G401.6 (cell line): ENCODE measurements at regions not wholly inside any gene's neighbourhood (a gene's known extent, or its start where the extent isn't known, plus 50 kb on each side); places are given as distances from the start of the nearest gene placed in this dataset.
"Not testable (repeated sequence)": the region's sequence is repeated elsewhere in the genome, so short reads cannot be mapped to it uniquely, and the experiment has no call there.

Experiments used
- FAIRE-seq: peaks from 2 replicates; lab custom pipeline; 2012; peaks lifted over from hg19 to GRCh38; lab: Jason Lieb, UNC

GRCh38 chr12:23185346-23185745 lies 560.4 kb downstream of the ETNK1 start:
- no peak for FAIRE-seq

- FAIRE-seq: no peak
Measured at GRCh38 chr12:23186950-23187349, 562.0 kb downstream of the ETNK1 start.

- FAIRE-seq: no peak
Measured at GRCh38 chr12:23193552-23193951, 568.6 kb downstream of the ETNK1 start.

- no peak for FAIRE-seq
Measured at GRCh38 chr12:23197266-23197665, 572.3 kb downstream of the ETNK1 start.

- no peak for FAIRE-seq
Measured at GRCh38 chr12:23202728-23203127, 577.8 kb downstream of the ETNK1 start.

GRCh38 chr12:23204933-23205778 lies 580.2 kb downstream of the ETNK1 start:
- peak; percentile 15 for FAIRE-seq

GRCh38 chr12:23209793-23210192 lies 584.8 kb downstream of the ETNK1 start:
- FAIRE-seq: no peak

- no peak for FAIRE-seq
Measured at GRCh38 chr12:23210573-23210972, 585.6 kb downstream of the ETNK1 start.

- FAIRE-seq: no peak
Measured at GRCh38 chr12:23211384-23212320, 586.7 kb downstream of the ETNK1 start.

GRCh38 chr12:23217158-23217557 lies 592.2 kb downstream of the ETNK1 start:
- FAIRE-seq: no peak

GRCh38 chr12:23217667-23218066 lies 592.7 kb downstream of the ETNK1 start:
- no peak for FAIRE-seq

GRCh38 chr12:23221066-23221465 lies 596.1 kb downstream of the ETNK1 start:
- no peak for FAIRE-seq

- no peak for FAIRE-seq
Measured at GRCh38 chr12:23221926-23222325, 597.0 kb downstream of the ETNK1 start.

- no peak for FAIRE-seq
Measured at GRCh38 chr12:23222801-23223200, 597.8 kb downstream of the ETNK1 start.

- FAIRE-seq: no peak
Measured at GRCh38 chr12:23228101-23228500, 603.1 kb downstream of the ETNK1 start.

GRCh38 chr12:23230899-23231298 lies 605.9 kb downstream of the ETNK1 start:
- no peak for FAIRE-seq

GRCh38 chr12:23236066-23236780 lies 611.3 kb downstream of the ETNK1 start:
- no peak for FAIRE-seq

- FAIRE-seq: no peak
Measured at GRCh38 chr12:23236811-23237210, 611.8 kb downstream of the ETNK1 start.

GRCh38 chr12:23238190-23238589 lies 613.2 kb downstream of the ETNK1 start:
- no peak for FAIRE-seq

GRCh38 chr12:23238957-23239356 lies 614.0 kb downstream of the ETNK1 start:
- FAIRE-seq: no peak

GRCh38 chr12:23245186-23245585 lies 620.2 kb downstream of the ETNK1 start:
- no peak for FAIRE-seq

GRCh38 chr12:23253191-23253590 lies 628.2 kb downstream of the ETNK1 start:
- no peak for FAIRE-seq

GRCh38 chr12:23253910-23254309 lies 628.9 kb downstream of the ETNK1 start:
- FAIRE-seq: not testable (repeated sequence)
